ENCODE measurements at regions not wholly inside any gene's neighbourhood (a gene's known extent, or its start where the extent isn't known, plus 50 kb on each side); places are given as distances from the start of the nearest gene placed in this dataset.
"Not testable (repeated sequence)": the region's sequence is repeated elsewhere in the genome, so short reads cannot be mapped to it uniquely, and the experiment has no call there.

DNA sequence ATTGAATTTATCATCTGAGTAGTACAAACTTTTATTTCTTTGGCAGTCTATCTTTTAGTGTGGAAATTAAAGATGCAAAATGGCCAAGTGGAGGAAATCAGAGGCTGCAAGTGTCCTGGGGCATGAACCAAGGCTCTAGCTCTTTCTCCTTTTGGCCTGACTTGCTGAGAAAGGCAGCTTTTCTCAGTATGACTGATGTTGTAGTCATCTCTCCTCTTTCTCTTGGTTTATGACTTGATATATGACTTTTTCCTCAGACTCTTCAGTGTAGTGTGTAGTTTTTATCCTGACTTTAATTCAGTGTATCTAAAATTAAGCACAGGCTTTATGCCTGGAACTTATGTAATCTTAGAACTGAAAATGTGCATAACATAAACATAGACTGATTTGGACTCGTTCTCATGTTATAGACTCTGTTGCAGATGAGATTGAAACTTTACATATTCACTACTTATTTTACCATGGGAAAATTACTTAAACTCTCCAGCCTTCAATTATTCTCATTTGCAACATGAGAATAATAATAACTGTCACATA lies 65.7 kb downstream of the SLITRK5 start:
- no peak for ATAC-seq (replicated peaks)
- no peak overlapping the region for H3K27ac Mint-ChIP-seq
- H3K4me3 Mint-ChIP-seq = no peak overlapping the region
- H3K9me3 Mint-ChIP-seq = peaks cover 13% of the 10 kb centered on the region
- no peaks in the 10 kb centered on the region for H3K36me3 Mint-ChIP-seq (ENCODE audit: low read depth)
- H3K27me3 Mint-ChIP-seq = no peaks in the 10 kb centered on the region
- no peaks in the 10 kb centered on the region for H3K4me1 Mint-ChIP-seq

DNA sequence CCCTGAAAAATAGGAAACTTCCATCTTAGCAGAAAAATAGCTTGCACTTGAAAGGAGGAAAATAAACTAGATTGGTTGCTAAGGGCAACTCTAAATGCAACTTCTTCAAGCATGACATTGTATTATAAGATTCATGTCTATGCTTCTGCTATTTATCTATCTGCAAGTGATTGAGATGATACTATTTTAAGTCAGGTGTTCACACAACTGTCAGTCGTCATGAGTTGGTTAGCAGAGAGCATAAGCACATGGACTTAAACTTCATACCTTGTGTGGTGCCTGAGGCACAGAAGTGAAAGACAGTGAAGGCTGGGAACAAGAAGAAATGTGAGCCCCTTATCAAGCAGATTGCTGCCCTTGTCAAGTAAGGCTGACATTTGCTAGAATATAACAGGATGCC lies 82.9 kb downstream of the SLITRK5 start:
- no peak for ATAC-seq (replicated peaks)
- Mint-ChIP-seq H3K9me3 (peaks cover 4% of the 10 kb centered on the region), H3K36me3 (ENCODE audit: low read depth) (no peaks in the 10 kb centered on the region), H3K4me1 (no peaks in the 10 kb centered on the region), H3K27me3 (no peaks in the 10 kb centered on the region), H3K4me3 (no peak overlapping the region), H3K27ac (no peak overlapping the region)

DNA sequence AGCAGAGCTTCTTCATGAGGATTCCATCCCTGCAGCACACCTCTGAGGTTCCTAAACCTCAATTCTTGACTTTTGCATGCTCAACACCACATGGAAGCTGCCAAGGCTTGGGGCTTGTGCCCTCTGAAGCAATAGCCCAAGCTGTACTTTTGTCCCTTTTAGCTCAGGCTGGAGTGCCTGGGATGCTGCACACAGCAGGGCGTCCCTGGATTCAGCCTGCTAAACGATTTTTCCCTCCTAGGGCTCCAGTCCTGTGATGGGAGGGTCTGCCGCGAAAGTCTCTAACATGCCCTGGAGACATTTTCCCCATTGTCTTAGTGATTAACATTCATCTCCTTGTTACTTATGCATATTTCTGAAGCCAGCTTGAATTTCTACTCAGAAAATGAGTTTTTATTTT lies 98.3 kb downstream of the SLITRK5 start:
- Mint-ChIP-seq H3K27me3 (no peaks in the 10 kb centered on the region), H3K27ac (no peak overlapping the region), H3K4me1 (no peaks in the 10 kb centered on the region), H3K9me3 (peaks cover 11% of the 10 kb centered on the region), H3K36me3 (ENCODE audit: low read depth) (no peaks in the 10 kb centered on the region), H3K4me3 (no peak overlapping the region)
- ATAC-seq (replicated peaks) = no peak

DNA sequence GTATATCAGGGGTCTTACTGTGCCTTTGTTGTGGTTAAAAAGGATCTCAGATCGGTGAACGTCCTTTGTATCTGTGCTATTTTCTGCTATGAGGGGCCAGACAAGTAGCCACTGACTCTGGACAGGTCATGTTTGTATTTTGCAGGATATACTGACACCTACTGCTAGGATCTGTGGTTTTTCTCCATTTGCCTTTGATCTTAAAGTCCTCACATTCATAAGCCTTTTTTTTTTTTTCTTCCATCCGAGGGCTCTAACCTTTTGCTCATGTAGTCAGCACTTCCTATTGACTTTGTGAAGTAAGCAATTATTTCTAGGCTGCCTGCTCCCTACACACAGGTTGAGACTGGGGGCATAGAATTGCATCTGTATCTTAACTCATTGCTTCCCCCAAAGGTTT lies 106.2 kb downstream of the SLITRK5 start:
- ATAC-seq (replicated peaks) = no peak
- no peaks in the 10 kb centered on the region for H3K4me1 Mint-ChIP-seq
- peaks cover 8% of the 10 kb centered on the region for H3K9me3 Mint-ChIP-seq
- H3K27me3 Mint-ChIP-seq = no peaks in the 10 kb centered on the region
- H3K4me3 Mint-ChIP-seq = no peak overlapping the region
- no peaks in the 10 kb centered on the region for H3K36me3 Mint-ChIP-seq (ENCODE audit: low read depth)
- no peak overlapping the region for H3K27ac Mint-ChIP-seq

DNA sequence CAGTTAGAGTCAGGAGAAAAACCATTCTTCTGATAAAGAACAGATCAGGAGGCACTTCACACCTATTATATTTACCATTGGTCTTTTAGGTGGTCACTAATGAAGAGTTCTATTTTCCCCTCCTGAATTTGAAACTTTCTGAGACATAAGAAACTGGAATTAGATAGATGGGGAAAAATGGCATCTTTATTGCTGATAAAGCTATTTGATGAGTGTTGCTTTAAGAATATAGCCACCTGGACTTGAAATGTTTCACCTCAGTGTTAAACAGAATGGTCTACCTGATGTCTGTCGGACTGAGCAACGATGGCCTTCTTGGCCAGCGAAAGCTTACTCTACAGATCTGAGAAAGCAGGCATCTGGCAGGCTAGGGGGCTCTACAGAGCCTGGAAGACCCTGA lies 107.0 kb downstream of the SLITRK5 start:
- peaks cover 8% of the 10 kb centered on the region for H3K9me3 Mint-ChIP-seq
- no peaks in the 10 kb centered on the region for H3K27me3 Mint-ChIP-seq
- no peaks in the 10 kb centered on the region for H3K36me3 Mint-ChIP-seq (ENCODE audit: low read depth)
- no peaks in the 10 kb centered on the region for H3K4me1 Mint-ChIP-seq
- no peak overlapping the region for H3K27ac Mint-ChIP-seq
- no peak for ATAC-seq (replicated peaks)
- H3K4me3 Mint-ChIP-seq = no peak overlapping the region

DNA sequence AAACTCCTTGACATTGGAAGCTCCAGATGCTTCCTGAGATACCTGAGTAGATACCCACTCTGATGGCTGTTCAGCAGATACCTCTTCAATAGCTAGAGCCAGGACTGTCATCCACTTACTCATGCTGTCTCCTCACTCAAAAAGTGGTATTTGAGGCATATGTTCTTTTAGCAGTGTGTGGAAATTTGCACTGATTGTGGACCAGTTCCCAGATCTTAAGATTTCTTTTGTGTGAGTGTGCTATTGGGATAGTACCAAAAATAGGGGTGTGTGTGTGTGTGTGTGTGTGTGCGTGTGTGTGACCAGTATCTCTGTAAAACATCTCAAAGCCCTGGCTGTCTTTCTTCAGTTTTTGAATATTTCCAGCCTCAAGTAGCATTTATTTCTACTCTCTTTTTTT lies 108.3 kb downstream of the SLITRK5 start:
- peaks cover 8% of the 10 kb centered on the region for H3K9me3 Mint-ChIP-seq
- no peak overlapping the region for H3K4me3 Mint-ChIP-seq
- H3K4me1 Mint-ChIP-seq = no peaks in the 10 kb centered on the region
- no peak overlapping the region for H3K27ac Mint-ChIP-seq
- H3K27me3 Mint-ChIP-seq = no peaks in the 10 kb centered on the region
- ATAC-seq (replicated peaks) = no peak
- H3K36me3 Mint-ChIP-seq (ENCODE audit: low read depth) = no peaks in the 10 kb centered on the region

DNA sequence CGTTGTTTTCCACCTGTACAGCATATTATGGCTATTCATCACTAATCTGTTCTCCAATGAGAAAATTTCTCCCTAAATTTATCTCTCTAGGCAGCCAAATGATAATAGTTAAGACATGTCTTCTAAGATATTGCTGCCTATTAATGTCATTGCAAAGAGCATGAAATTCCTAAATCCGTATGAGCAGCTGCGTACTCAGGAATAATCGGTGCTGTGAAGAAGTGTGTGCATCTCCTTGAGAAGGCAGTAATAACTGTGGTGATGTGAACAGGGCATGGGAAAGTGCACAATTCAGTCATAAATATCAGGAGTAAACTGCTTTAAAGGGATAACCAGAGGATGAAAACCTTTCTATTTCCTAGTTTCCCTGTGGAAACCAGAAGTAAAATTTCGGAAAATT lies 112.2 kb downstream of the SLITRK5 start:
- Mint-ChIP-seq H3K27ac (no peak overlapping the region), H3K4me1 (no peaks in the 10 kb centered on the region), H3K4me3 (no peak overlapping the region), H3K36me3 (ENCODE audit: low read depth) (no peaks in the 10 kb centered on the region), H3K27me3 (no peaks in the 10 kb centered on the region), H3K9me3 (peaks cover 3% of the 10 kb centered on the region)
- ATAC-seq (replicated peaks) = no peak

DNA sequence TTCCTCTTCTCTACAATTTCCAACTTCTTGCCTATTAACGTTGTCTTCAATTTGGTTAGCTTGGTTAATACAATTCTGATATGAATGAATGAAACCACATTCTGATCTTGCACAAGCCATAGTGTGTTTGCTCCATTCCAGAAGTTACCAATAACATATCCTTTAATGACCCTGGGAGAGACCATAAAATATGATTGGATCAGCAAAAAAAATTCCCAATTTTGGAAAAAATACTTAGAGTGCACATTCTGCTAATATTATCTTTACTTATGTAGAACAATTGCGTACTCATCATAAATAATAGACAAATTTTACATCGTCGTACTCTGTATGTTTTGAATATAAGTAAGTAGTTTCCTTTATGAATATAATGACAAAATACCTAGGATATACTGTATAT lies 117.2 kb downstream of the SLITRK5 start:
- Mint-ChIP-seq H3K9me3 (peaks cover 3% of the 10 kb centered on the region), H3K27me3 (no peaks in the 10 kb centered on the region), H3K36me3 (ENCODE audit: low read depth) (no peaks in the 10 kb centered on the region), H3K27ac (no peak overlapping the region), H3K4me1 (no peaks in the 10 kb centered on the region), H3K4me3 (no peak overlapping the region)
- ATAC-seq (replicated peaks) = no peak

DNA sequence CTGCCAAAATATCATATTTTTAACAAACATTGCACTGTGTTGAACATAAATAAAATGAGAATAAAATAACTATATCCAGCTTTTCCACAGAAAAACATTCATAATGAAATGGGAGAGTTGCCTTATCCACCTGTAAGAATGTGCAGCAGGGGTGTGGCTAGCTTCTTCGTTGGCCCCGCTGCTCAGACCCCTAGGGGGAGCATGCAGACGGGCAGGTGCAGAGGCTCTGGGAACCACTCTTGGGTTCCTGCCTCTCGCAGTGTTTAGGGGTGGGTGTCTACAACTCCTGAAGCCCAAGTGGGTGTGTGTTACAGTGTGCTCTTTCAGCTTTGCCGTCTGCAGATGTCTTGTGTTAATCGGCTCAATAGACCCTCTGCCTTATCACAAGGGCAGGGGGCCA lies 121.7 kb downstream of the SLITRK5 start:
- ATAC-seq (replicated peaks) = no peak
- H3K27me3 Mint-ChIP-seq = no peaks in the 10 kb centered on the region
- no peak overlapping the region for H3K4me3 Mint-ChIP-seq

DNA sequence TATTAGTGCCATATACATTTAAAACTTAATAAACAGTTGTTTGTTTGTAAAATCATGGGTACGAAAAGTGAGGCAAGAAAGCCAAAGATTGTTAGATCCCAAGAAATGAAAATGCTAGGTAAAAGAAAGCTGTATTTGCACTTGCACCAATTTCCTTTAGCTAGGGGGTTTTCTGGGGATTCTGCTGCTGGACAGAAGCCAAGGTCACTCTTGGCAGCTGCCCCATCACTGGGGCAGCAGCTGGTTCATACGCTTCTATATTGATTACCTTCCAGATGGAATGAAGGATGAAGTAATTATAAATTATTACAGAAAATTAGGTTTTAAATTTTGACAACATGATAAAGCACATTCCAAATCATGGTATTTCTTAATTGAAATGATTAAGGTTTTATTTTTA lies 127.4 kb downstream of the SLITRK5 start:
- ATAC-seq (replicated peaks) = no peak
- Mint-ChIP-seq H3K27me3 (no peaks in the 10 kb centered on the region), H3K4me1 (no peaks in the 10 kb centered on the region), H3K9me3 (peaks cover 17% of the 10 kb centered on the region), H3K27ac (no peak overlapping the region), H3K4me3 (no peak overlapping the region), H3K36me3 (ENCODE audit: low read depth) (no peaks in the 10 kb centered on the region)

More for the DNA sequence above, 121.7 kb downstream of the SLITRK5 start:
- Mint-ChIP-seq H3K9me3 (peaks cover 13% of the 10 kb centered on the region), H3K27ac (no peak overlapping the region), H3K4me1 (no peaks in the 10 kb centered on the region), H3K36me3 (ENCODE audit: low read depth) (no peaks in the 10 kb centered on the region)

DNA sequence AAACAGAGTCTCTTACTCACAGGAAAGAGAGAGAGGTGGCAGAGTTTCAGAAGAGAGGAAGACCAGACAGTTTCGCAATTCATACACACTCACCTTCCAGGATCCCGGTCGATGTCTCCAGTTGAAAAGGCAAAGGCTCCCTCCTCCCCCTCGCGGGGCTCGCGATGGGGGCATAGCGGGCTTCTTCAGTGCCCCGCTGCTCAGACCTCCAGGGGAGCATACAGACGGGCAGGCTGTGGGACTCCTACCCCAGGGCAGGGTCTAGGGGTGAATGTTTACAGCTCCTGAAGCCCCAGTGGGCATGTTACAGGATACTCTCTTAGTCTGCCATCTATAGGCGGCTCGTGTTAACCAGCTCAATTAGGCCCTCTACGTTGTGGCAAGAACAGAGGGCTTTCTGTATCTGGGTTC lies 139.2 kb downstream of the SLITRK5 start:
- no peaks in the 10 kb centered on the region for H3K4me1 Mint-ChIP-seq
- H3K36me3 Mint-ChIP-seq (ENCODE audit: low read depth) = no peaks in the 10 kb centered on the region

DNA sequence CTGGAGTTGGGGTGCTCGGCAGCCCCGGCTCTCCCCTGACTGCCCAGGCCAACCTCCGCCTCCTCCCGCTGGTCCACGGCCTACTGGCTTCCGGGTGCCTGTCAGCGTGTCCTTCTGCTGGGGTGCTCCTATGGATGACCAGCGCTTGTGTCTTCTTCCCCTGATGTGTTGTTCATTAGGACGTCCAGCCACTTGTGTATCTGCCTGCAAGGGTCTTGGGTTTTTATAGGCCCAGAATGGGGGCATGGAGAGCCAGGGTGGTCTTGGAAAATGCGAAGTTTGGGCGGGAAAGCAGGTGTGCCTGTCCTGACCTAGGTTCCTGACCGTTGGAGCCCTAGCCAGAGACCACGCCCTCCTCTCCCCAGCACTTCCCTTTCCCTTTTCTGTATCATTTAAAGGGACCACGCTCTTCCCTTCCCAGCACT lies 139.8 kb downstream of the SLITRK5 start:
- no peak overlapping the region for H3K4me3 Mint-ChIP-seq
- no peaks in the 10 kb centered on the region for H3K27me3 Mint-ChIP-seq
- no peak for ATAC-seq (replicated peaks)
- H3K36me3 Mint-ChIP-seq (ENCODE audit: low read depth) = no peaks in the 10 kb centered on the region
- H3K27ac Mint-ChIP-seq = no peak overlapping the region
- no peaks in the 10 kb centered on the region for H3K4me1 Mint-ChIP-seq
- peaks cover 5% of the 10 kb centered on the region for H3K9me3 Mint-ChIP-seq

More for the DNA sequence above, 139.2 kb downstream of the SLITRK5 start:
- Mint-ChIP-seq H3K4me3 (no peak overlapping the region), H3K9me3 (peaks cover 5% of the 10 kb centered on the region), H3K27me3 (no peaks in the 10 kb centered on the region), H3K27ac (no peak overlapping the region)
- ATAC-seq (replicated peaks) = no peak

DNA sequence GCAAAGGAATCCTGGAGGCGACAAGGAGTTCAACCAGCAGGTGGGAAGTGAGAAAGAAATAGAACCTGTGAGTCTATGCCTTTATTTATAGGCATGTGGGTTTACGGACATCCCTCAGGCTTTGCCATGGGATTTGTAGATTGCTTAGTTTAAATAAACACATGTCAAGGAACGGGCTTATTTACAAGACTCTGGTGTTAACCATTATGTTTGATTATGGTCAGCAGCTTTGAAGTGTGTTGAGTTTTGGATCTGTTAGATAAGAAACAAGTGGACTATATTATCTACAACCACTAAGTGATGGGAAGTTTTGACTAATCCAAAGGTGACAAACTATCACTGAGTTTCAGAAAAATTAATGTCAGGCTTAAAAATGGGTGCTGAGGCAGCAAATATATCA lies 143.2 kb downstream of the SLITRK5 start:
- Mint-ChIP-seq H3K27ac (no peak overlapping the region), H3K36me3 (ENCODE audit: low read depth) (no peaks in the 10 kb centered on the region), H3K4me3 (no peak overlapping the region), H3K4me1 (no peaks in the 10 kb centered on the region), H3K9me3 (peaks cover 5% of the 10 kb centered on the region), H3K27me3 (no peaks in the 10 kb centered on the region)
- ATAC-seq (replicated peaks) = no peak

DNA sequence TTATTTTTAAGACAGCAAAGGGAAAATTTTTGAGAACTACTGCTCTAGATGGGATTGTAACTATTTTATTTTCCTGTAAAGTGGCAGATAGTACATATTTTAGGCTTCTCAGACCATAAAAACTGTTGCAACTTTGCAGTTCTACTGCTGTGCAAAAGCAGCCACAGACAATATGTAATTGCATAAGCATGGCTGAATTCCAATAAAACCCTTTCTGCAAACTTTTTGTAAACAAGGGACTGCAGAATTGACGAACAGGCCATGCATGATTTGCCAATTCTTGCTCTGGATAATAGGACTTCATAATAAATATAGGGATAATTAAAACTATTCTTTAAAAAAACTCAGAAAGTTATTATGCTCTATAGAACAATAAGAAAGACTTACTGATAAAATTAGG lies 149.1 kb downstream of the SLITRK5 start:
- no peaks in the 10 kb centered on the region for H3K36me3 Mint-ChIP-seq (ENCODE audit: low read depth)
- no peaks in the 10 kb centered on the region for H3K27me3 Mint-ChIP-seq
- H3K4me3 Mint-ChIP-seq = no peak overlapping the region
- no peak overlapping the region for H3K27ac Mint-ChIP-seq
- ATAC-seq (replicated peaks) = no peak
- H3K4me1 Mint-ChIP-seq = no peaks in the 10 kb centered on the region
- H3K9me3 Mint-ChIP-seq = no peaks in the 10 kb centered on the region

DNA sequence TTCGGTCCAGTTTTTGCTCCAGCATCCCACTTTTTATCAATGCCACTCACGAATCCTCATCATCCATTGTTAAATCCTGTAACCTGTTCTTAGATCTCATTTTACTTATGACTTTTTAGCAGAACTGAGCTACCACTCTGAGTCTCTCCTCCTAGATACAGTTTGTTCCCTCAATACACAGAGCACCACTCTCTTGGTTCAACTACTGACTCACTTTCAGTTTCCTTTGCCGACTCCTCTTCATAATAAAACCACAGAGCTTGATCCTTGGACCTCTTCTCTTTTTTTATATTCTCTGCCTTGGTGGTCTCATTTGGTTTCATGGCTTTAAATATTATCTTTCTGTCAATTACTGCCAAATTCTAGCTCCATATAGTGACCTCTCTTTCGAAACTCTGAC lies 150.3 kb downstream of the SLITRK5 start:
- Mint-ChIP-seq H3K9me3 (no peaks in the 10 kb centered on the region), H3K27me3 (no peaks in the 10 kb centered on the region)
- no peak for ATAC-seq (replicated peaks)

DNA sequence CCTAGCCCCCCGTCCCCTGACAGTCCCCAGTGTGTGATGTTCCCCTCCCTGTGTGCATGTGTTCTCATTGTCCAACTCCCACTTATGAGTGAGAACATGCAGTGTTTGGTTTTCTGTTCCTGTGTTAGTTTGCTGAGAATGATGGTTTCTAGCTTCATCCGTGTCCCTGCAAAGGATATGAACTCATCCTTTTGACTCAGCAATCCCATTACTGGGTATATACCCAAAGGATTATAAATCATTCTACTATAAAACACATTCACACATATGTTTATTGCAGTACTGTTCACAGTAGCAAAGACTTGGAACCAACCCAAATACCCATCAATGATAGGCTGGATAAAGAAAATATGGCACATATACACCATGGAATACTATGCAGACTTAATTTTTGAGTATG lies 155.1 kb downstream of the SLITRK5 start:
- not testable (repeated sequence) for H3K4me3 Mint-ChIP-seq; H3K9me3 Mint-ChIP-seq; H3K27me3 Mint-ChIP-seq; ATAC-seq (replicated peaks); H3K36me3 Mint-ChIP-seq (ENCODE audit: low read depth); H3K4me1 Mint-ChIP-seq; H3K27ac Mint-ChIP-seq

More for the DNA sequence above, 150.3 kb downstream of the SLITRK5 start:
- no peaks in the 10 kb centered on the region for H3K4me1 Mint-ChIP-seq
- no peak overlapping the region for H3K4me3 Mint-ChIP-seq
- H3K27ac Mint-ChIP-seq = no peak overlapping the region
- H3K36me3 Mint-ChIP-seq (ENCODE audit: low read depth) = no peaks in the 10 kb centered on the region

Data from activated T-helper 17 cell treated with anti-CD3 and anti-CD28 coated beads, Interleukin-2, amount 50 U/mL, for 72 hours (primary cell).